CD4-positive, alpha-beta T cell (primary cell): ENCODE measurements at regions not wholly inside any gene's neighbourhood (a gene's known extent, or its start where the extent isn't known, plus 50 kb on each side); places are given as distances from the start of the nearest gene placed in this dataset.

ENCODE experiments used
- ATAC-seq: fragments of 200-7000 bp; cut with Tn5 transposase; one replicate; pipeline ENCODE4 v1.10.0; 2022; ENCODE audit warnings: mild to moderate bottlenecking; ENCODE audit not compliant: poor library complexity
- CTCF ChIA-PET: fragments of 350-600 bp; sonication (Branson Sonifier 250); formaldehyde crosslinking; loops from one replicate; lab custom pipeline; 2021; ENCODE audit warnings: antibody characterized with exemption, inconsistent platforms; lab: Charles Lee
- POLR2A ChIA-PET: fragments of 350-600 bp; sonication (Branson Sonifier 250); formaldehyde crosslinking; loops from one replicate; lab custom pipeline; 2021; ENCODE audit warnings: antibody characterized with exemption, inconsistent platforms; lab: Charles Lee
- DNase-seq, 14 experiments: peaks; one replicate each; pipeline ENCODE4 v3.0.0-alpha.2; 2013 to 2020; ENCODE audit warnings: mixed read lengths in 2 of 14
- H3K27ac ChIP-seq, 2 donors: one replicate each; pipeline versions ENCODE4 v1.5.1 to v1.7.0; 2013; ENCODE audit warnings: low read length in 2 of 2, low read depth in 1 of 2, mild to moderate bottlenecking in 1 of 2
- H3K27me3 ChIP-seq, 2 experiments: 1 replicate in 1 of 2; 2 replicates in 1 of 2; pipeline versions ENCODE4 v1.6.1 to v1.7.0; 2013; ENCODE audit warnings: low read length in 2 of 2, control low read depth in 1 of 2, mild to moderate bottlenecking in 1 of 2, moderate library complexity in 1 of 2; ENCODE audit not compliant: insufficient read depth in 2 of 2, control insufficient read depth in 1 of 2
- H3K36me3 ChIP-seq: one replicate; pipeline ENCODE4 v1.6.1; 2013; ENCODE audit warnings: low read length, control low read depth; ENCODE audit not compliant: insufficient read depth
- H3K4me1 ChIP-seq: one replicate; pipeline ENCODE4 v1.6.1; 2013; ENCODE audit warnings: low read length, control low read depth; ENCODE audit not compliant: insufficient read depth
- H3K4me3 ChIP-seq: one replicate; pipeline ENCODE4 v1.5.1; 2013; ENCODE audit warnings: mild to moderate bottlenecking, low read length, moderate library complexity
- H3K9me3 ChIP-seq, 2 experiments: 1 replicate in 1 of 2; 2 replicates in 1 of 2; pipeline versions ENCODE4 v1.6.1 to v1.7.0; 2013; ENCODE audit warnings: low read length in 2 of 2, mild to moderate bottlenecking in 2 of 2, control low read depth in 1 of 2, moderate library complexity in 1 of 2; ENCODE audit not compliant: control insufficient read depth in 1 of 2, insufficient read depth in 1 of 2
- H3K27ac Mint-ChIP-seq: one replicate; pipeline ENCODE4 v1.8.0; 2020; ENCODE audit warnings: mixed read lengths
- H3K27me3 Mint-ChIP-seq: one replicate; pipeline ENCODE4 v1.8.0; 2021; ENCODE audit warnings: mixed read lengths
- H3K36me3 Mint-ChIP-seq: one replicate; pipeline ENCODE4 v1.8.0; 2021; ENCODE audit warnings: low read depth, mixed read lengths
- H3K4me1 Mint-ChIP-seq: one replicate; pipeline ENCODE4 v1.8.0; 2021; ENCODE audit warnings: low read depth, mixed read lengths
- H3K4me3 Mint-ChIP-seq: one replicate; pipeline ENCODE4 v1.8.0; 2020; ENCODE audit warnings: mild to moderate bottlenecking, mixed read lengths
- H3K9me3 Mint-ChIP-seq: one replicate; pipeline ENCODE4 v1.8.0; 2020; ENCODE audit warnings: mixed read lengths
- CTCF ChIP-seq: fragments of 200-600 bp; IDR thresholded peaks from one replicate; pipeline ENCODE4 v1.8.0; 2022; ENCODE audit warnings: antibody characterized with exemption, mild to moderate bottlenecking
- intact Hi-C, 2 experiments: fragments of 100-400 bp; cut with DNase I in 1 of 2; cut with micrococcal nuclease in 1 of 2; formaldehyde crosslinking; loops; one replicate each; pipeline versions ENCODE4 v1.15.1 to v1.9.0; 2023 to 2025; cut with DNase I, micrococcal nuclease

- peaks cover 18 to 21% of the 10 kb centered on the region in 2 experiments for H3K27me3 ChIP-seq
- DNase-seq: no peak
- no peaks in the 10 kb centered on the region for H3K36me3 Mint-ChIP-seq
- no peak overlapping the region for H3K27ac ChIP-seq
- no peaks in the 10 kb centered on the region for H3K4me1 ChIP-seq
- ChIA-PET CTCF (interaction anchor here (1.0 kb wide), 1 partner anchor 25 kb away, joined by 3 read pairs; no protein-coding TSS in a partner anchor), POLR2A (no interaction called here)
- H3K27ac Mint-ChIP-seq: no peak overlapping the region
- H3K4me1 Mint-ChIP-seq: no peaks in the 10 kb centered on the region
- no peaks in the 10 kb centered on the region for H3K9me3 Mint-ChIP-seq
- no peak overlapping the region for H3K4me3 ChIP-seq
- H3K36me3 ChIP-seq: no peaks in the 10 kb centered on the region
- peaks cover 59% of the 10 kb centered on the region for H3K27me3 Mint-ChIP-seq
- no peak overlapping the region for H3K4me3 Mint-ChIP-seq
- ATAC-seq: no peak
- no peaks in the 10 kb centered on the region for H3K9me3 ChIP-seq
- no peak for TF ChIP-seq CTCF
- intact Hi-C loops: no loop called here
These were observed 62.6 kb upstream of the ESRRB start for GRCh38 chr14:76313303-76313702.

GRCh38 chr14:76313852-76314251, 62.1 kb upstream of the ESRRB start:
- Histone ChIP-seq H3K4me1 (no peaks in the 10 kb centered on the region), H3K4me3 (no peak overlapping the region), H3K9me3 (no peaks in the 10 kb centered on the region), H3K36me3 (no peaks in the 10 kb centered on the region), H3K27ac (no peak overlapping the region), H3K27me3 (peaks cover 18 to 21% of the 10 kb centered on the region in 2 experiments)
- ChIA-PET CTCF (no interaction called here), POLR2A (no interaction called here)
- no peak overlapping the region for H3K27ac Mint-ChIP-seq
- no peaks in the 10 kb centered on the region for H3K36me3 Mint-ChIP-seq
- no peak for TF ChIP-seq CTCF
- DNase-seq (no peak), ATAC-seq (no peak)
- H3K4me1 Mint-ChIP-seq: no peaks in the 10 kb centered on the region
- H3K27me3 Mint-ChIP-seq: peaks cover 54% of the 10 kb centered on the region
- H3K9me3 Mint-ChIP-seq: no peaks in the 10 kb centered on the region
- no peak overlapping the region for H3K4me3 Mint-ChIP-seq
- intact Hi-C loops: no loop called here

- ATAC-seq (no peak), DNase-seq (no peak)
- intact Hi-C loops: no loop called here
- ChIA-PET POLR2A (no interaction called here), CTCF (no interaction called here)
- peaks cover 18 to 19% of the 10 kb centered on the region in 2 experiments for H3K27me3 ChIP-seq
- no peaks in the 10 kb centered on the region for H3K36me3 ChIP-seq
- no peaks in the 10 kb centered on the region for H3K4me1 Mint-ChIP-seq
- H3K4me3 ChIP-seq: no peak overlapping the region
- H3K27ac ChIP-seq: no peak overlapping the region
- peaks cover 47% of the 10 kb centered on the region for H3K27me3 Mint-ChIP-seq
- no peak overlapping the region for H3K27ac Mint-ChIP-seq
- H3K4me3 Mint-ChIP-seq: no peak overlapping the region
- H3K9me3 ChIP-seq: no peaks in the 10 kb centered on the region
- no peaks in the 10 kb centered on the region for H3K9me3 Mint-ChIP-seq
- no peak for TF ChIP-seq CTCF
- H3K4me1 ChIP-seq: no peaks in the 10 kb centered on the region
- no peaks in the 10 kb centered on the region for H3K36me3 Mint-ChIP-seq
These were observed 61.4 kb upstream of the ESRRB start for GRCh38 chr14:76314521-76315034.
